ENCODE measurements at regions not wholly inside any gene's neighbourhood (a gene's known extent, or its start where the extent isn't known, plus 50 kb on each side); places are given as distances from the start of the nearest gene placed in this dataset.

DNA sequence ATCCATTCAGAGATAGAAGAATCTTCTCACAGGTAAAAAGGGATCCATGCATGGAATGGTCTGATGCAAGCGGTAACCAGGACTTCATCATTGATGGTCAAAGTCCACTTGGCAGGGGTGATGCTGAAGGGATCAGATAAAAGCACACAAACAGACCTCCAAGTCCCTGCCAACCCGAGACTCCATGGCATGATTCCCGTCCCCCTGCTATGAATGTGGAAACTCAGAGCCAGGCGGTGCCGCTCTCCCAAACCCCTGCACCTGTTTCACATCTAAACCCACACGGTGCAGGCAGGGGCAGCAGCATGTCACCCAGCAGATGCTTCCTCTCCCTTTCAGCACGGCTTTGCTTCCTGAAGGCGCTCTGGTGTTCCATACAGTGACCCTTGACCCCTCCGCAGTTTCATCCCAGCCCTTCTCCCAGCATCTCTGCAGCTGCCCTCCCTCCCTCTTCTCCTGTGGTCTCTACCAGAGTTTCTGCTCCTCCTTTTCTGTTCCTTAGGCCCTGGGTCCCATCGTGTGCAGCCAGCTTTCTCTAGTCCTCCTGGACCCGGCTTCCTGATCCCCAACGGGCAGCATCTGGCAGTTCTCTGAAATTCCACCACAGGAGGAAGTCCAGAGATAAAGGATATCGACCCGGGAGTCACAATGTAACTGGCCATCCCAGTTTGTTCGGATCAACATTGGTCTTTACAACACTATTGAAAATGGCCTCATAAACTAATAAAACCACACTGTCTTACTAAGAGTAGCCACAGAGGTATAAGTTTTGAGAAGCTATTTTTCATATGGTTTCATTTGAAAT lies 235.0 kb downstream of the TTLL2 start (continued):
- TF ChIP-seq, protein P1, sequence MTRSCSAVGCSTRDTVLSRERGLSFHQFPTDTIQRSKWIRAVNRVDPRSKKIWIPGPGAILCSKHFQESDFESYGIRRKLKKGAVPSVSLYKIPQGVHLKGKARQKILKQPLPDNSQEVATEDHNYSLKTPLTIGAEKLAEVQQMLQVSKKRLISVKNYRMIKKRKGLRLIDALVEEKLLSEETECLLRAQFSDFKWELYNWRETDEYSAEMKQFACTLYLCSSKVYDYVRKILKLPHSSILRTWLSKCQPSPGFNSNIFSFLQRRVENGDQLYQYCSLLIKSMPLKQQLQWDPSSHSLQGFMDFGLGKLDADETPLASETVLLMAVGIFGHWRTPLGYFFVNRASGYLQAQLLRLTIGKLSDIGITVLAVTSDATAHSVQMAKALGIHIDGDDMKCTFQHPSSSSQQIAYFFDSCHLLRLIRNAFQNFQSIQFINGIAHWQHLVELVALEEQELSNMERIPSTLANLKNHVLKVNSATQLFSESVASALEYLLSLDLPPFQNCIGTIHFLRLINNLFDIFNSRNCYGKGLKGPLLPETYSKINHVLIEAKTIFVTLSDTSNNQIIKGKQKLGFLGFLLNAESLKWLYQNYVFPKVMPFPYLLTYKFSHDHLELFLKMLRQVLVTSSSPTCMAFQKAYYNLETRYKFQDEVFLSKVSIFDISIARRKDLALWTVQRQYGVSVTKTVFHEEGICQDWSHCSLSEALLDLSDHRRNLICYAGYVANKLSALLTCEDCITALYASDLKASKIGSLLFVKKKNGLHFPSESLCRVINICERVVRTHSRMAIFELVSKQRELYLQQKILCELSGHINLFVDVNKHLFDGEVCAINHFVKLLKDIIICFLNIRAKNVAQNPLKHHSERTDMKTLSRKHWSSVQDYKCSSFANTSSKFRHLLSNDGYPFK (CRISPR knock-in tag; IDR thresholded peaks at IDR 0.05; ENCODE audit: borderline replicate concordance) = peak; percentile 44; the same call in 1 of the 2 replicates
- no peak for TF ChIP-seq MTA3 (CRISPR knock-in tag; IDR thresholded peaks at IDR 0.05)
- TF ChIP-seq FOXJ3 (CRISPR knock-in tag; IDR thresholded peaks at IDR 0.05; ENCODE audit: borderline replicate concordance) = peak; percentile 62; the same call in 1 of the 2 replicates
- TF ChIP-seq, protein P2, sequence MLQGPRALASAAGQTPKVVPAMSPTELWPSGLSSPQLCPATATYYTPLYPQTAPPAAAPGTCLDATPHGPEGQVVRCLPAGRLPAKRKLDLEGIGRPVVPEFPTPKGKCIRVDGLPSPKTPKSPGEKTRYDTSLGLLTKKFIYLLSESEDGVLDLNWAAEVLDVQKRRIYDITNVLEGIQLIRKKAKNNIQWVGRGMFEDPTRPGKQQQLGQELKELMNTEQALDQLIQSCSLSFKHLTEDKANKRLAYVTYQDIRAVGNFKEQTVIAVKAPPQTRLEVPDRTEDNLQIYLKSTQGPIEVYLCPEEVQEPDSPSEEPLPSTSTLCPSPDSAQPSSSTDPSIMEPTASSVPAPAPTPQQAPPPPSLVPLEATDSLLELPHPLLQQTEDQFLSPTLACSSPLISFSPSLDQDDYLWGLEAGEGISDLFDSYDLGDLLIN (CRISPR knock-in tag; IDR thresholded peaks at IDR 0.05; ENCODE audit: borderline replicate concordance) = no peak
- TF ChIP-seq, protein P3, sequence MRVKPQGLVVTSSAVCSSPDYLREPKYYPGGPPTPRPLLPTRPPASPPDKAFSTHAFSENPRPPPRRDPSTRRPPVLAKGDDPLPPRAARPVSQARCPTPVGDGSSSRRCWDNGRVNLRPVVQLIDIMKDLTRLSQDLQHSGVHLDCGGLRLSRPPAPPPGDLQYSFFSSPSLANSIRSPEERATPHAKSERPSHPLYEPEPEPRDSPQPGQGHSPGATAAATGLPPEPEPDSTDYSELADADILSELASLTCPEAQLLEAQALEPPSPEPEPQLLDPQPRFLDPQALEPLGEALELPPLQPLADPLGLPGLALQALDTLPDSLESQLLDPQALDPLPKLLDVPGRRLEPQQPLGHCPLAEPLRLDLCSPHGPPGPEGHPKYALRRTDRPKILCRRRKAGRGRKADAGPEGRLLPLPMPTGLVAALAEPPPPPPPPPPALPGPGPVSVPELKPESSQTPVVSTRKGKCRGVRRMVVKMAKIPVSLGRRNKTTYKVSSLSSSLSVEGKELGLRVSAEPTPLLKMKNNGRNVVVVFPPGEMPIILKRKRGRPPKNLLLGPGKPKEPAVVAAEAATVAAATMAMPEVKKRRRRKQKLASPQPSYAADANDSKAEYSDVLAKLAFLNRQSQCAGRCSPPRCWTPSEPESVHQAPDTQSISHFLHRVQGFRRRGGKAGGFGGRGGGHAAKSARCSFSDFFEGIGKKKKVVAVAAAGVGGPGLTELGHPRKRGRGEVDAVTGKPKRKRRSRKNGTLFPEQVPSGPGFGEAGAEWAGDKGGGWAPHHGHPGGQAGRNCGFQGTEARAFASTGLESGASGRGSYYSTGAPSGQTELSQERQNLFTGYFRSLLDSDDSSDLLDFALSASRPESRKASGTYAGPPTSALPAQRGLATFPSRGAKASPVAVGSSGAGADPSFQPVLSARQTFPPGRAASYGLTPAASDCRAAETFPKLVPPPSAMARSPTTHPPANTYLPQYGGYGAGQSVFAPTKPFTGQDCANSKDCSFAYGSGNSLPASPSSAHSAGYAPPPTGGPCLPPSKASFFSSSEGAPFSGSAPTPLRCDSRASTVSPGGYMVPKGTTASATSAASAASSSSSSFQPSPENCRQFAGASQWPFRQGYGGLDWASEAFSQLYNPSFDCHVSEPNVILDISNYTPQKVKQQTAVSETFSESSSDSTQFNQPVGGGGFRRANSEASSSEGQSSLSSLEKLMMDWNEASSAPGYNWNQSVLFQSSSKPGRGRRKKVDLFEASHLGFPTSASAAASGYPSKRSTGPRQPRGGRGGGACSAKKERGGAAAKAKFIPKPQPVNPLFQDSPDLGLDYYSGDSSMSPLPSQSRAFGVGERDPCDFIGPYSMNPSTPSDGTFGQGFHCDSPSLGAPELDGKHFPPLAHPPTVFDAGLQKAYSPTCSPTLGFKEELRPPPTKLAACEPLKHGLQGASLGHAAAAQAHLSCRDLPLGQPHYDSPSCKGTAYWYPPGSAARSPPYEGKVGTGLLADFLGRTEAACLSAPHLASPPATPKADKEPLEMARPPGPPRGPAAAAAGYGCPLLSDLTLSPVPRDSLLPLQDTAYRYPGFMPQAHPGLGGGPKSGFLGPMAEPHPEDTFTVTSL (CRISPR knock-in tag; IDR thresholded peaks at IDR 0.05; ENCODE audit: borderline replicate concordance) = peak; percentile 74; the same call in 1 of the 2 replicates
- TF ChIP-seq ELF1 (CRISPR knock-in tag; IDR thresholded peaks at IDR 0.05) = peak; percentile 67
- TF ChIP-seq, protein P4, sequence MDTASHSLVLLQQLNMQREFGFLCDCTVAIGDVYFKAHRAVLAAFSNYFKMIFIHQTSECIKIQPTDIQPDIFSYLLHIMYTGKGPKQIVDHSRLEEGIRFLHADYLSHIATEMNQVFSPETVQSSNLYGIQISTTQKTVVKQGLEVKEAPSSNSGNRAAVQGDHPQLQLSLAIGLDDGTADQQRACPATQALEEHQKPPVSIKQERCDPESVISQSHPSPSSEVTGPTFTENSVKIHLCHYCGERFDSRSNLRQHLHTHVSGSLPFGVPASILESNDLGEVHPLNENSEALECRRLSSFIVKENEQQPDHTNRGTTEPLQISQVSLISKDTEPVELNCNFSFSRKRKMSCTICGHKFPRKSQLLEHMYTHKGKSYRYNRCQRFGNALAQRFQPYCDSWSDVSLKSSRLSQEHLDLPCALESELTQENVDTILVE (CRISPR knock-in tag; IDR thresholded peaks at IDR 0.05) = peak; percentile 76
- TF ChIP-seq ZNF589 (CRISPR knock-in tag; conservative IDR thresholded peaks at IDR 0.05) = no peak
- TF ChIP-seq DMAP1 (CRISPR knock-in tag; IDR thresholded peaks at IDR 0.05) = peak; percentile 36; the same call in 1 of the 2 replicates
- TF ChIP-seq CBX2 (IDR thresholded peaks at IDR 0.05; ENCODE audit: low read depth, low read length) = no peak
- no peak for TF ChIP-seq CBX2 (CRISPR knock-in tag; IDR thresholded peaks at IDR 0.05; ENCODE audit: low read depth)
- peak; percentile 45; the same call in 1 of the 2 replicates for TF ChIP-seq ZNF331 (CRISPR knock-in tag; IDR thresholded peaks at IDR 0.05)
- TF ChIP-seq, protein P5, sequence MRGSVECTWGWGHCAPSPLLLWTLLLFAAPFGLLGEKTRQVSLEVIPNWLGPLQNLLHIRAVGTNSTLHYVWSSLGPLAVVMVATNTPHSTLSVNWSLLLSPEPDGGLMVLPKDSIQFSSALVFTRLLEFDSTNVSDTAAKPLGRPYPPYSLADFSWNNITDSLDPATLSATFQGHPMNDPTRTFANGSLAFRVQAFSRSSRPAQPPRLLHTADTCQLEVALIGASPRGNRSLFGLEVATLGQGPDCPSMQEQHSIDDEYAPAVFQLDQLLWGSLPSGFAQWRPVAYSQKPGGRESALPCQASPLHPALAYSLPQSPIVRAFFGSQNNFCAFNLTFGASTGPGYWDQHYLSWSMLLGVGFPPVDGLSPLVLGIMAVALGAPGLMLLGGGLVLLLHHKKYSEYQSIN (CRISPR knock-in tag; IDR thresholded peaks at IDR 0.05; ENCODE audit: borderline replicate concordance) = no peak; the same call in 1 of the 2 replicates
- no peak for TF ChIP-seq EZH2 (conservative IDR thresholded peaks at IDR 0.05; ENCODE audit: low read depth, low read length)
- no peak; the same call in 1 of the 2 replicates for TF ChIP-seq ZNF34 (CRISPR knock-in tag; IDR thresholded peaks at IDR 0.05; ENCODE audit: borderline replicate concordance)
- TF ChIP-seq SUZ12 (IDR thresholded peaks at IDR 0.05; ENCODE audit: low read depth, low read length) = no peak
